HCT116 (cell line): ENCODE measurements at regions not wholly inside any gene's neighbourhood (a gene's known extent, or its start where the extent isn't known, plus 50 kb on each side); places are given as distances from the start of the nearest gene placed in this dataset.

Source experiments
- EZH2 ChIP-seq: fragments of 200-600 bp; sonication (generic); IDR thresholded peaks from 2 replicates; pipeline ENCODE4 v1.6.1; 2017; ENCODE audit warnings: antibody characterized with exemption, mixed run types
- EZH2phosphoT487 ChIP-seq: fragments of 200-600 bp; IDR thresholded peaks from 2 replicates; pipeline ENCODE4 v1.6.1; 2018; ENCODE audit warnings: antibody characterized with exemption, borderline replicate concordance
- POLR2A ChIP-seq: IDR thresholded peaks from 2 replicates; pipeline ENCODE4 v1.7.0; 2011; ENCODE audit warnings: borderline replicate concordance; ENCODE audit not compliant: insufficient read depth, insufficient read length; ENCODE audit errors: extremely low read depth
- RAD21 ChIP-seq: IDR thresholded peaks from 2 replicates; pipeline ENCODE4 v1.6.1; 2012; ENCODE audit warnings: low read depth, mild to moderate bottlenecking
- SIN3A ChIP-seq: IDR thresholded peaks from 2 replicates; pipeline ENCODE4 v1.6.1; 2012; ENCODE audit warnings: low read depth
- TF ChIP-seq, protein P1 (sequence below), 3 experiments: fragments of 200-600 bp in 1 of 3; sonication (generic) in 1 of 3; IDR thresholded peaks in 2 of 3; conservative IDR thresholded peaks in 1 of 3; 2 replicates each; pipeline ENCODE4 v1.5.1; 2012 to 2017; ENCODE audit warnings: low read depth in 2 of 3, low read length in 2 of 3, antibody characterized with exemption in 1 of 3, borderline replicate concordance in 1 of 3, control low read depth in 1 of 3, mild to moderate bottlenecking in 1 of 3, mixed read lengths in 1 of 3, mixed run types in 1 of 3, moderate library complexity in 1 of 3; ENCODE audit not compliant: insufficient read depth in 1 of 3
- TF ChIP-seq, protein P2 (sequence below): IDR thresholded peaks from 2 replicates; pipeline ENCODE4 v1.6.1; 2012; ENCODE audit warnings: low read depth

DNA sequence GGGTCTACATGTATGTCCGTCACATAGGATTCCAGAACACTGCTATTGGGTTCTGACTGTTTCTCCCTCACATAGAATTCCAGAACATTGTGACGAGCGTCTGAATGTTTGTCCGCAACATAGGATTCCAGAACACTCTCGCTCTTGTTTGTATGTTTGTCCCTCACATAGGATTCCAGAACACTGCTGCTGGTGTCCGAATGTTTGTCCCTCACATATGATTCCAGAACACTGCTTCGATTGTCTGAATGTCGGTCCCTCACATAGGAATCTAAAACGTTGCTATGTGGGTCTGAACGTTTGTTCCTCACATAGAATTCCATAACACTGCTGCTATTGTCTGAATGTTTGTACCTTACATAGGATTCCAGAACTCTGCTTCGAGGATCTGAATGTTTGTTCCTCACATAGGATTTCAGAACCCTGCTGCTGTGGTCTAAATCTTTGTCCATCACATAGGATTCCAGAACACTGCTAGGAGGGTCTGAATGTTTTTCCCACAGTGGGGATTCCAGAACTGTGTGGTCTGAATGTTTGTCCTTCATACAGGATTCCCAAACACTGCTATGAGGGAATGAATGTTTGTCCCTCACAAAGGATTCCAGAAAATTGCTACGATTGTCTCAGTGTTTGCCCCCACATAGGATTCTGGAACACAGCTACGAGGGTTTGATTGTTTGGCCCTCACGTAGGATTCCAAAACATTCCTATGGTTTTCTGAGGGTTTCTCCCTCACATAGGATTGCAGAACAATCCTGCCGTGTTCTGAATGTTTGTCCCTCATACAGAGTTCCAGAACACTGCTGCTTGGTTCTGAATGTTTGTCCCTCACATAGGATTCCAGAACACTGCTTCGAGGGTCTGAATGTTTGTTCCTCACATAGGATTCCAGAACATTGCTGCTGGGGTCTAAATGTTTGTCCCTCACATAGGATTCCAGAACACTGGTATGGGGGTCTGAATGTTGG lies 220.5 kb downstream of the FOXD4L6 start:
- TF ChIP-seq EZH2phosphoT487, result no peak
- TF ChIP-seq, protein P1, sequence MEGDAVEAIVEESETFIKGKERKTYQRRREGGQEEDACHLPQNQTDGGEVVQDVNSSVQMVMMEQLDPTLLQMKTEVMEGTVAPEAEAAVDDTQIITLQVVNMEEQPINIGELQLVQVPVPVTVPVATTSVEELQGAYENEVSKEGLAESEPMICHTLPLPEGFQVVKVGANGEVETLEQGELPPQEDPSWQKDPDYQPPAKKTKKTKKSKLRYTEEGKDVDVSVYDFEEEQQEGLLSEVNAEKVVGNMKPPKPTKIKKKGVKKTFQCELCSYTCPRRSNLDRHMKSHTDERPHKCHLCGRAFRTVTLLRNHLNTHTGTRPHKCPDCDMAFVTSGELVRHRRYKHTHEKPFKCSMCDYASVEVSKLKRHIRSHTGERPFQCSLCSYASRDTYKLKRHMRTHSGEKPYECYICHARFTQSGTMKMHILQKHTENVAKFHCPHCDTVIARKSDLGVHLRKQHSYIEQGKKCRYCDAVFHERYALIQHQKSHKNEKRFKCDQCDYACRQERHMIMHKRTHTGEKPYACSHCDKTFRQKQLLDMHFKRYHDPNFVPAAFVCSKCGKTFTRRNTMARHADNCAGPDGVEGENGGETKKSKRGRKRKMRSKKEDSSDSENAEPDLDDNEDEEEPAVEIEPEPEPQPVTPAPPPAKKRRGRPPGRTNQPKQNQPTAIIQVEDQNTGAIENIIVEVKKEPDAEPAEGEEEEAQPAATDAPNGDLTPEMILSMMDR (IDR thresholded peaks at IDR 0.05 in 2 of 3, conservative IDR thresholded peaks at IDR 0.05 in 1 of 3; ENCODE audit: borderline replicate concordance in 1 of 3, insufficient read depth in 1 of 3, low read depth in 2 of 3, low read length in 2 of 3), result no peak
- TF ChIP-seq RAD21, result no peak
- no peak for TF ChIP-seq SIN3A
- TF ChIP-seq POLR2A, result no peak
- TF ChIP-seq EZH2, result no peak
- TF ChIP-seq, protein P2, sequence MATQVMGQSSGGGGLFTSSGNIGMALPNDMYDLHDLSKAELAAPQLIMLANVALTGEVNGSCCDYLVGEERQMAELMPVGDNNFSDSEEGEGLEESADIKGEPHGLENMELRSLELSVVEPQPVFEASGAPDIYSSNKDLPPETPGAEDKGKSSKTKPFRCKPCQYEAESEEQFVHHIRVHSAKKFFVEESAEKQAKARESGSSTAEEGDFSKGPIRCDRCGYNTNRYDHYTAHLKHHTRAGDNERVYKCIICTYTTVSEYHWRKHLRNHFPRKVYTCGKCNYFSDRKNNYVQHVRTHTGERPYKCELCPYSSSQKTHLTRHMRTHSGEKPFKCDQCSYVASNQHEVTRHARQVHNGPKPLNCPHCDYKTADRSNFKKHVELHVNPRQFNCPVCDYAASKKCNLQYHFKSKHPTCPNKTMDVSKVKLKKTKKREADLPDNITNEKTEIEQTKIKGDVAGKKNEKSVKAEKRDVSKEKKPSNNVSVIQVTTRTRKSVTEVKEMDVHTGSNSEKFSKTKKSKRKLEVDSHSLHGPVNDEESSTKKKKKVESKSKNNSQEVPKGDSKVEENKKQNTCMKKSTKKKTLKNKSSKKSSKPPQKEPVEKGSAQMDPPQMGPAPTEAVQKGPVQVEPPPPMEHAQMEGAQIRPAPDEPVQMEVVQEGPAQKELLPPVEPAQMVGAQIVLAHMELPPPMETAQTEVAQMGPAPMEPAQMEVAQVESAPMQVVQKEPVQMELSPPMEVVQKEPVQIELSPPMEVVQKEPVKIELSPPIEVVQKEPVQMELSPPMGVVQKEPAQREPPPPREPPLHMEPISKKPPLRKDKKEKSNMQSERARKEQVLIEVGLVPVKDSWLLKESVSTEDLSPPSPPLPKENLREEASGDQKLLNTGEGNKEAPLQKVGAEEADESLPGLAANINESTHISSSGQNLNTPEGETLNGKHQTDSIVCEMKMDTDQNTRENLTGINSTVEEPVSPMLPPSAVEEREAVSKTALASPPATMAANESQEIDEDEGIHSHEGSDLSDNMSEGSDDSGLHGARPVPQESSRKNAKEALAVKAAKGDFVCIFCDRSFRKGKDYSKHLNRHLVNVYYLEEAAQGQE, result no peak
